HepG2 (cell line): ENCODE measurements at regions not wholly inside any gene's neighbourhood (a gene's known extent, or its start where the extent isn't known, plus 50 kb on each side); places are given as distances from the start of the nearest gene placed in this dataset.

Experiments
- ATAC-seq: fragments of 200-7000 bp; cut with Tn5 transposase; 3 replicates; pipeline ENCODE4 v1.9.1; 2020; ENCODE audit warnings: mild to moderate bottlenecking, moderate library complexity
- BruUV-seq: library from RNA; stranded (reverse); fragments of 400-500 nt; replicated peaks from 2 replicates; lab custom pipeline; 2021; lab: Mats Ljungman, UMichigan
- CTCF ChIA-PET: fragments of 300-600 bp; formaldehyde crosslinking; extraction: SDS; loops from one replicate; lab custom pipeline; 2021; ENCODE audit warnings: low total read pairs, inconsistent platforms, low intra/inter-chr PET ratio; lab: Yijun Ruan, JAX
- POLR2A ChIA-PET: fragments of 350-600 bp; sonication (Branson Sonifier 250); formaldehyde crosslinking; loops from one replicate; lab custom pipeline; 2020; ENCODE audit warnings: antibody characterized with exemption, inconsistent platforms; lab: Yijun Ruan, JAX
- DNase-seq: peaks from one replicate; pipeline ENCODE4 v3.0.0-alpha.2; 2015; ENCODE audit warnings: low spot score
- FAIRE-seq: peaks from 3 replicates; lab custom pipeline; 2011; peaks lifted over from hg19 to GRCh38; lab: Jason Lieb, UNC
- H2AFZ ChIP-seq: one replicate; pipeline ENCODE4 v1.6.1; 2011; ENCODE audit warnings: low read length, inconsistent platforms
- H3K27ac ChIP-seq: fragments of 300-600 bp; 3 replicates; pipeline ENCODE4 v1.8.0; 2011; ENCODE audit warnings: mixed run types, mild to moderate bottlenecking, mixed read lengths, low read length, inconsistent platforms; ENCODE audit not compliant: insufficient read depth; ENCODE audit errors: extremely low read length
- H3K27me3 ChIP-seq, 2 experiments: fragments of 200-600 bp in 1 of 2; 2 replicates in 1 of 2; 3 replicates in 1 of 2; pipeline versions ENCODE4 v1.6.0 to v1.8.0; 2011; ENCODE audit warnings: low read length in 2 of 2, mild to moderate bottlenecking in 2 of 2, moderate library complexity in 2 of 2, inconsistent platforms in 1 of 2; ENCODE audit not compliant: insufficient read depth in 2 of 2, control insufficient read depth in 1 of 2
- H3K36me3 ChIP-seq, 2 experiments: fragments of 200-600 bp in 1 of 2; replicated peaks in 1 of 2; 2 replicates in 1 of 2; 3 replicates in 1 of 2; pipeline versions ENCODE4 v1.5.1 to v1.8.0; 2011; ENCODE audit warnings: low read length in 2 of 2, inconsistent platforms in 1 of 2; ENCODE audit not compliant: insufficient read depth in 2 of 2, control insufficient read depth in 1 of 2
- H3K4me1 ChIP-seq: 2 replicates; pipeline ENCODE4 v1.5.1; 2012; ENCODE audit warnings: low read length, inconsistent platforms; ENCODE audit not compliant: insufficient read depth
- H3K4me2 ChIP-seq: 2 replicates; pipeline ENCODE4 v1.6.0; 2011; ENCODE audit warnings: low read depth, low read length, inconsistent platforms
- H3K4me3 ChIP-seq, 3 experiments: fragments of 200-600 bp in 1 of 3; sonication (generic), shearing (Covaris generic) in 1 of 3; replicated peaks in 1 of 3; 2 replicates each; pipeline ENCODE4 v1.5.1; 2011 to 2016; ENCODE audit warnings: low read length in 3 of 3, inconsistent platforms in 2 of 3, low read depth in 2 of 3, mild to moderate bottlenecking in 2 of 3, control low read depth in 1 of 3, mixed read lengths in 1 of 3; ENCODE audit not compliant: insufficient read depth in 1 of 3
- H3K79me2 ChIP-seq: one replicate; pipeline ENCODE4 v1.6.1; 2011; ENCODE audit warnings: low read length, inconsistent platforms; ENCODE audit not compliant: insufficient read depth
- H3K9ac ChIP-seq: 2 replicates; pipeline ENCODE4 v1.6.0; 2011; ENCODE audit warnings: mild to moderate bottlenecking, low read depth, low read length, inconsistent platforms; ENCODE audit not compliant: insufficient read depth
- H3K9me3 ChIP-seq: 2 replicates; pipeline ENCODE4 v1.5.1; 2012; ENCODE audit warnings: mild to moderate bottlenecking, low read length
- H4K20me1 ChIP-seq: 2 replicates; pipeline ENCODE4 v1.6.0; 2011; ENCODE audit warnings: inconsistent platforms, mild to moderate bottlenecking, low read length, moderate library complexity; ENCODE audit not compliant: insufficient read depth
- ARNT ChIP-seq: fragments of 450-650 bp; IDR thresholded peaks from 2 replicates; pipeline ENCODE4 v1.6.1; 2017
- CEBPB ChIP-seq: IDR thresholded peaks from 2 replicates; pipeline ENCODE4 v1.6.1; 2011; ENCODE audit warnings: low read depth, low read length, improper control_type of control experiment, borderline replicate concordance
- CREB3 ChIP-seq: sonication (generic); formaldehyde crosslinking; IDR thresholded peaks from 2 replicates; pipeline ENCODE4 v1.5.0; 2020; ENCODE audit warnings: missing genetic modification reagents
- ERF ChIP-seq: IDR thresholded peaks from 2 replicates; pipeline ENCODE4 v1.6.1; 2018; ENCODE audit warnings: missing biosample characterization, missing genetic modification reagents
- FOXA3 ChIP-seq: IDR thresholded peaks from 2 replicates; pipeline ENCODE4 v1.6.1; 2016; ENCODE audit warnings: missing genetic modification reagents, missing compliant biosample characterization
- GABPB1 ChIP-seq: IDR thresholded peaks from 2 replicates; pipeline ENCODE4 v1.6.1; 2016; ENCODE audit warnings: mild to moderate bottlenecking, missing genetic modification reagents, moderate library complexity, missing compliant biosample characterization
- GPN1 ChIP-seq: sonication (generic); formaldehyde crosslinking; IDR thresholded peaks from 2 replicates; pipeline ENCODE4 v1.5.1; 2020; ENCODE audit warnings: missing genetic modification reagents, borderline replicate concordance
- HIVEP1 ChIP-seq: sonication (generic); formaldehyde crosslinking; IDR thresholded peaks from 2 replicates; pipeline ENCODE4 v1.4.0; 2020; ENCODE audit warnings: mild to moderate bottlenecking, missing genetic modification reagents
- HOXA3 ChIP-seq: sonication (generic); formaldehyde crosslinking; IDR thresholded peaks from 2 replicates; pipeline ENCODE4 v1.5.0; 2020; ENCODE audit warnings: missing genetic modification reagents
- HOXA7 ChIP-seq: sonication (generic); formaldehyde crosslinking; IDR thresholded peaks from 2 replicates; pipeline ENCODE4 v1.8.1; 2022; ENCODE audit warnings: mild to moderate bottlenecking, missing genetic modification reagents, moderate library complexity
- LRRFIP1 ChIP-seq: sonication (generic); formaldehyde crosslinking; conservative IDR thresholded peaks from 2 replicates; pipeline ENCODE4 v1.4.0; 2020; ENCODE audit warnings: missing genetic modification reagents
- MTA1 ChIP-seq: sonication (generic); formaldehyde crosslinking; IDR thresholded peaks from 2 replicates; pipeline ENCODE4 v1.4.0; 2020; ENCODE audit warnings: missing genetic modification reagents, mild to moderate bottlenecking, borderline replicate concordance
- RAD51 ChIP-seq: fragments of 450-650 bp; IDR thresholded peaks from 2 replicates; pipeline ENCODE4 v1.6.1; 2016; ENCODE audit warnings: borderline replicate concordance
- SRSF4 ChIP-seq: fragments of 200-400 bp; formaldehyde crosslinking; IDR thresholded peaks from one replicate; pipeline ENCODE4 v1.6.1; 2018; ENCODE audit warnings: mild to moderate bottlenecking, low read depth, low read length, moderate library complexity; ENCODE audit not compliant: poor library complexity, severe bottlenecking
- ZNF101 ChIP-seq: sonication (generic); formaldehyde crosslinking; IDR thresholded peaks from 2 replicates; pipeline ENCODE4 v1.4.0; 2020; ENCODE audit warnings: mild to moderate bottlenecking, low read depth, missing genetic modification reagents, borderline replicate concordance
- ZNF205 ChIP-seq: IDR thresholded peaks from 2 replicates; pipeline ENCODE4 v1.6.1; 2018; ENCODE audit warnings: missing biosample characterization, missing genetic modification reagents
- ZNF354B ChIP-seq: sonication (generic); formaldehyde crosslinking; IDR thresholded peaks from 2 replicates; pipeline ENCODE4 v1.8.0; 2022; ENCODE audit warnings: mild to moderate bottlenecking, missing genetic modification reagents
- ZNF513 ChIP-seq: sonication (generic); formaldehyde crosslinking; conservative IDR thresholded peaks from 2 replicates; pipeline ENCODE4 v1.5.0; 2020; ENCODE audit warnings: missing genetic modification reagents
- ZNF598 ChIP-seq: sonication (generic); formaldehyde crosslinking; IDR thresholded peaks from 2 replicates; pipeline ENCODE4 v1.5.1; 2020; ENCODE audit warnings: mild to moderate bottlenecking, missing genetic modification reagents, borderline replicate concordance
- ZNF724P ChIP-seq: sonication (generic); formaldehyde crosslinking; IDR thresholded peaks from 2 replicates; pipeline ENCODE4 v1.8.0; 2022; ENCODE audit warnings: missing genetic modification reagents, borderline replicate concordance
- ZNF782 ChIP-seq: sonication (generic); formaldehyde crosslinking; IDR thresholded peaks from 2 replicates; pipeline ENCODE4 v1.4.0; 2020; ENCODE audit warnings: missing genetic modification reagents, mild to moderate bottlenecking, borderline replicate concordance
- ZZZ3 ChIP-seq: sonication (generic); formaldehyde crosslinking; IDR thresholded peaks from 2 replicates; pipeline ENCODE4 v1.4.0; 2020; ENCODE audit warnings: missing genetic modification reagents, mild to moderate bottlenecking, borderline replicate concordance
- WGBS: methylation state at CpG from one replicate; pipeline ENCODE4 v1.1.6; 2017; ENCODE audit warnings: low lambda C conversion rate; 5-methylcytosine and 5-hydroxymethylcytosine counted together
- in situ Hi-C: cut with HindIII; loops from 2 replicates; pipeline ENCODE4 v1.10.0; 2017; ENCODE audit warnings: low pct_unique_long_range_greater_than_20kb; ENCODE audit not compliant: extremely low pct_ligation_motif_present
- intact Hi-C: fragments of 100-400 bp; cut with micrococcal nuclease; formaldehyde crosslinking; loops from one replicate; pipeline ENCODE4 v1.10.0; 2022; ENCODE audit not compliant: unreplicated experiment

GRCh38 chr6:6915813-6916547 is 191.8 kb upstream of the RREB1 start:
- POLR2A ChIA-PET, result no interaction called here
- H3K4me2 ChIP-seq, result peak overlapping the region; percentile 64; the same call in 1 of the 2 replicates
- no peak for TF ChIP-seq ERF
- no peak for TF ChIP-seq ZZZ3 (CRISPR knock-in tag)
- TF ChIP-seq ZNF724P (CRISPR knock-in tag), result no peak
- no peak for TF ChIP-seq GPN1 (CRISPR knock-in tag)
- TF ChIP-seq LRRFIP1 (CRISPR knock-in tag), result no peak
- TF ChIP-seq HOXA7, result no peak
- no peak for TF ChIP-seq FOXA3 (CRISPR knock-in tag)
- TF ChIP-seq ZNF513 (CRISPR knock-in tag), result no peak
- TF ChIP-seq ZNF205 (CRISPR knock-in tag), result no peak
- no peak for TF ChIP-seq MTA1 (CRISPR knock-in tag)
- TF ChIP-seq HOXA3 (CRISPR knock-in tag), result no peak
- TF ChIP-seq SRSF4, result no peak
- no peak for TF ChIP-seq RAD51
- TF ChIP-seq ZNF354B, result no peak
- TF ChIP-seq ZNF782 (CRISPR knock-in tag), result no peak
- TF ChIP-seq CREB3 (CRISPR knock-in tag), result no peak
- no peak for TF ChIP-seq HIVEP1 (CRISPR knock-in tag)
- TF ChIP-seq CEBPB, result peak; percentile 39; the same call in 1 of the 2 replicates
- TF ChIP-seq GABPB1 (CRISPR knock-in tag), result no peak
- no peak for TF ChIP-seq ZNF598
- no peak for TF ChIP-seq ARNT
- no peak for TF ChIP-seq ZNF101 (CRISPR knock-in tag)

More at GRCh38 chr6:6915813-6916547, 191.8 kb upstream of the RREB1 start:
- 5% methylated on average over 9 of the region's 9 CpGs for WGBS
- peaks cover 0 to 20% of the 10 kb centered on the region in 2 experiments; a peak in 3 of 5 replicates for H3K27me3 ChIP-seq
- in situ Hi-C loops, result no loop called here
- FAIRE-seq, result no peak
- no peaks in the 10 kb centered on the region for H3K79me2 ChIP-seq
- CTCF ChIA-PET, result no interaction called here
- H3K4me3 ChIP-seq, result 0 out of 6 replicates have a peak overlapping the region, but pooled peaks of 1 of the 3 experiments have one; percentile 1
- H3K4me1 ChIP-seq, result peaks cover 14% of the 10 kb centered on the region
- no peak overlapping the region for H3K27ac ChIP-seq
- no peak for DNase-seq
- H2AFZ ChIP-seq, result peak overlapping the region; percentile 43
- H3K9me3 ChIP-seq, result no peaks in the 10 kb centered on the region
- H3K9ac ChIP-seq, result no peak overlapping the region
- intact Hi-C loops, result no loop called here
- BruUV-seq, result no TSS peak
- no peaks in the 10 kb centered on the region for H3K36me3 ChIP-seq
- no peaks in the 10 kb centered on the region for H4K20me1 ChIP-seq
- peak; percentile 43 for ATAC-seq
